ENCODE measurements at regions not wholly inside any gene's neighbourhood (a gene's known extent, or its start where the extent isn't known, plus 50 kb on each side); places are given as distances from the start of the nearest gene placed in this dataset.

DNA sequence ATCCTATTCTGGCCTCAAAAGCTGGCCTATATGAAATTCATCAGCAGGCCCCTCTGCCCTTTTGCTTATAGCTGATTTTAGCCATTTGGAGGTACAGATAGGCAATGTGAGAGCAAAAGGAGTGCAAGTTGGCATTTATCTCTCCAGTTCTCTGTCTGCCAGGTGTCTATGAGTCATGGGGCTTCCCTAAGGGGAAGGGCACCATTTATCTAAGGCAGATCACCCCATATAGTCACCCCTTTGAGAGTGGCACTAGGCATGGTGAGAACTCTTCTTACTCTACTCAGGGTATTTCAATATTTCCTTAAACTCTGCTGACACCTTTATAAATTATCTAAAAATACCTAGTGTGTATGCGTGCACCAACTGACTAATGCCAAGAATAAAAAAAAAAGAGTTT, 314.7 kb upstream of the CDH6 start:
- Histone ChIP-seq H3K4me1 (ENCODE audit: insufficient read depth, low read length) (no peaks in the 10 kb centered on the region), H3K9me3 (ENCODE audit: low read length) (no peaks in the 10 kb centered on the region), H2AFZ (ENCODE audit: low read depth, low read length) (no peak overlapping the region), H3K4me3 (ENCODE audit: low read length) (no peak overlapping the region), H3K36me3 (ENCODE audit: insufficient read depth, low read length) (no peaks in the 10 kb centered on the region), H3K27me3 (ENCODE audit: insufficient read depth, low read length) (no peaks in the 10 kb centered on the region)

DNA sequence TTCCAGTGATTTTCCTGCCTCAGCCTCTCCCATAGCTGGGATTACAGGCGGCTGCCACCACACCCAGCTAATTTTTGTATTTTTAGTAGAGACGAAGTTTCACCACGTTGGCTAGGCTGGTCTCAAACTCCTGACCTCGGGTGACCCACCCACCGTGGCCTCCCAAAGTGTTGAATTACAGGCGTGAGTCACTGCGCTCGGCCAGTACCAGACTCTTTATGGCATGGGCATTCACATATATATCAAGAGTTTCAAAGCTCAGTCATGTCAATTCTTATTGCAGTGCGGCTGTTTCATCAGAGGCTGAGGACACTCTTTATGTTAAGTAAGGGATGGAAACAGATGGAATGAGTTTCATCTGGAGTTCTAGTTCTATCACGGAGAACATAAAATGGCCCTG, 315.2 kb upstream of the CDH6 start:
- Histone ChIP-seq H2AFZ (ENCODE audit: low read depth, low read length) (no peak overlapping the region), H3K27me3 (ENCODE audit: insufficient read depth, low read length) (no peaks in the 10 kb centered on the region), H3K9me3 (ENCODE audit: low read length) (no peaks in the 10 kb centered on the region), H3K4me3 (ENCODE audit: low read length) (no peak overlapping the region), H3K36me3 (ENCODE audit: insufficient read depth, low read length) (no peaks in the 10 kb centered on the region), H3K4me1 (ENCODE audit: insufficient read depth, low read length) (no peaks in the 10 kb centered on the region)

DNA sequence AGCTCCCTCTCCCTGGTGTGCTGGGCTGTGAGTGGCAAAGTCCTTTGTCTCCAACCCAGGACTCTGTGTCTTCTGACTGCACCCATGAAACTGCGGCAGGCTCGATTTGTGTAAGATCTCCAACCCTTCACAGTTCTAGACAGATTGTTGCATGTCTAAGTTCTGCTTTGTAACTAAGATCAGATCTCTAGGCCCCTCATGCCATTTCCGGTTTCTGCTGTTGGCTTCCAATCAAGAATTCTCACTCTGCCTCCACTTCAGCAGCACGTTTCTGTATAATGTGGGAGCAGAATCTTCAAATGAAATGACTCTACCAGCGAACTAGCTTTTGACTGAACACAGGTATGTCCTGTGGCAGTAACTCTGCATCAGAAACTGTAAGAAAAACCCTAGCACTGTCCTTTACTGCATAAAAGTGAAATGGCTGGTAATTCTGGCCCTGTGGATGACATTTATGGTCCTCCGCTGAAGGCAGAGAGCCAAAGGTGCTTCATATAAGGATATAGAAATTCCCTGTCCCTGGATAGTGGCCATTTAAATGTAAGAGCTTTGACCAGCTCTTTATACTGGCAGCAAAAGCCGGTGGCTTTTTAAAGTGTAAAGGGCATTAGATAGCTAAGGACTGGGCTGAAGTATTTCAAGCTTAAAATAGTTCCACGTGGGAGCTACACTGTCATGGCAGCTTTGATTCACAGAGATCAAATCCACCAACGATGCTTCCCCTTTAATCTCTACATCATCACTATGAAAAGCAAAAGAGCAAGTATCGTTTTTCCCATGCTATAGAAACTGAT, 319.0 kb upstream of the CDH6 start:
- H3K4me3 ChIP-seq (ENCODE audit: low read length) = no peak overlapping the region
- H3K27me3 ChIP-seq (ENCODE audit: insufficient read depth, low read length) = no peaks in the 10 kb centered on the region
- no peak overlapping the region for H2AFZ ChIP-seq (ENCODE audit: low read depth, low read length)
- no peaks in the 10 kb centered on the region for H3K36me3 ChIP-seq (ENCODE audit: insufficient read depth, low read length)
- no peaks in the 10 kb centered on the region for H3K4me1 ChIP-seq (ENCODE audit: insufficient read depth, low read length)
- no peaks in the 10 kb centered on the region for H3K9me3 ChIP-seq (ENCODE audit: low read length)

DNA sequence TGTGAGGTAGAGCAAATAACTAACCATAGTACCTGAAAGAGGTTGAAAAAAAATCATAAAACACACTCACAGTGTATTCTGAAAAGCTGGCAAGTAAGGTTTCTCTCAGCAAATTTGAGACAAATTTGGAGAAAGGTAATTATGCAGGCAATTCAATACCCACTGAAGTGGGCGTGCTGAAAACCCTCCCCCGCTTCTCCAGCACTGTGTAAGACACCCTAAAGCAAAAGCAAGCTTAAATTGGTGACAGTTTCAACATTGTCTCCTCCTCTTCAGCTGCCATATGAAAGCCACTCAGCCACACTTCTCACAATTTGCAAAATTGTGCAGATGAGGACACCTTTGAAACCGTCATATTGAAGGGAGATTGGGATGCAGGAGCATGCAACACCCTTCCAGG, 322.3 kb upstream of the CDH6 start:
- Histone ChIP-seq H3K27me3 (ENCODE audit: insufficient read depth, low read length) (no peaks in the 10 kb centered on the region), H3K36me3 (ENCODE audit: insufficient read depth, low read length) (no peaks in the 10 kb centered on the region), H2AFZ (ENCODE audit: low read depth, low read length) (no peak overlapping the region), H3K4me3 (ENCODE audit: low read length) (no peak overlapping the region), H3K4me1 (ENCODE audit: insufficient read depth, low read length) (peaks cover 6% of the 10 kb centered on the region), H3K9me3 (ENCODE audit: low read length) (no peaks in the 10 kb centered on the region)

DNA sequence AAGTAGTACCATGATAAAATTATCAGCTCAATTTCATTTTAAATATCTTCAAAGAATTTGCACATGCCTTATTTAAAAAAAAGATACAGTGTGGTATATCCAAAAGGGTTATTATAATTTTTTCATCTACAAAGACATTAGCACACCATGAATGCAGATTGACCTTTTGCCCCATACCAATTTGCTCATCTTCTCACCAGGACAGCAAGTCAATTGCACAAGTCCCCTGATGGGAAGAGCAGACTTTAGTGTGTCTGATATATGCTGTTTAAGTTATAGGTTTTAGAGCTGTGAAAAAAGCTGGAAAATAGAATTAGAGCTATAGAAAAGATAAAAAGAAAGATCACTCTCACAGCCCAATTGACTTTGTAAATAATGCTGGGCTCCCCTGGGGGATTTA, 325.8 kb upstream of the CDH6 start:
- H3K36me3 ChIP-seq (ENCODE audit: insufficient read depth, low read length) = no peaks in the 10 kb centered on the region
- no peaks in the 10 kb centered on the region for H3K9me3 ChIP-seq (ENCODE audit: low read length)
- no peak overlapping the region for H2AFZ ChIP-seq (ENCODE audit: low read depth, low read length)
- no peak overlapping the region for H3K4me3 ChIP-seq (ENCODE audit: low read length)
- peaks cover 6% of the 10 kb centered on the region for H3K4me1 ChIP-seq (ENCODE audit: insufficient read depth, low read length)
- no peaks in the 10 kb centered on the region for H3K27me3 ChIP-seq (ENCODE audit: insufficient read depth, low read length)

DNA sequence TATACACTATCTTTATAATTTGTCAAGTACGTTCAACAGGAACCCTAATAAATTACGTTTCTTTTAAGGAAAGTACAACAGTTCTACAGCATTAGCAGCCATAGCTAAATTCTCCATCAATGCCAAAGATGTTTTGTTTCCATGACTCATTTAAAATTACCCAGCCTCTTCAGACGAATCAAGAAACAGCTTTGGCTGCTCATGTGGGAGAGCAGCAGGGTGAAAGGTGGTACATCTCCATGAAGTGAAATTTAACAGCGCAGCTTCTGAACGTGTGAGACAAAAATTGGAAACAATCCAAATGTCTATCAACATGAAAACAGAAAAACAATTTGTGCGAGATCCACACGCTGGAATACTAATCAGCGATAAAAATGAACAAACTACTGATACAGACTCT, 327.3 kb upstream of the CDH6 start:
- no peak overlapping the region for H2AFZ ChIP-seq (ENCODE audit: low read depth, low read length)
- H3K27me3 ChIP-seq (ENCODE audit: insufficient read depth, low read length) = no peaks in the 10 kb centered on the region
- H3K9me3 ChIP-seq (ENCODE audit: low read length) = no peaks in the 10 kb centered on the region
- no peaks in the 10 kb centered on the region for H3K36me3 ChIP-seq (ENCODE audit: insufficient read depth, low read length)
- H3K4me3 ChIP-seq (ENCODE audit: low read length) = no peak overlapping the region
- H3K4me1 ChIP-seq (ENCODE audit: insufficient read depth, low read length) = peaks cover 6% of the 10 kb centered on the region

DNA sequence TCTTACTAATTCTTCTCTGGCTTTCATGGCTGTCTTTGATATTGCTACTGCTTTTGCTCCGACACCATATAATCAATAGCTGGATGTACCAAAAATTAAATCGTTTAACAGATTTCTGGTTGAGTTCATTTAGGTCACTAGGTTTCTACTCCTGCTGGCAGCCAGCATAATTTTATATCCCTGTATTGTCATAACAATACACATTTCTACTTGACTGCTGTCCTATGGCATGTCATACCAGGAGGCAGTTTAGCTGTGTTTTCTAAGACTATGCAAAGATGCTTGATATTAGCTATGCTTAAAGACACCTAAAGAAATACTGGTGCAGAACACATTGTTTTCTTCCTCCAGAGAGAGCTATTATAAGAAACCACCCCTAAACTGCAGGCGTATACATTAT, 337.2 kb upstream of the CDH6 start:
- no peaks in the 10 kb centered on the region for H3K36me3 ChIP-seq (ENCODE audit: insufficient read depth, low read length)
- H3K4me3 ChIP-seq (ENCODE audit: low read length) = no peak overlapping the region
- H3K9me3 ChIP-seq (ENCODE audit: low read length) = no peaks in the 10 kb centered on the region
- no peak overlapping the region for H2AFZ ChIP-seq (ENCODE audit: low read depth, low read length)
- no peaks in the 10 kb centered on the region for H3K4me1 ChIP-seq (ENCODE audit: insufficient read depth, low read length)
- H3K27me3 ChIP-seq (ENCODE audit: insufficient read depth, low read length) = no peaks in the 10 kb centered on the region

DNA sequence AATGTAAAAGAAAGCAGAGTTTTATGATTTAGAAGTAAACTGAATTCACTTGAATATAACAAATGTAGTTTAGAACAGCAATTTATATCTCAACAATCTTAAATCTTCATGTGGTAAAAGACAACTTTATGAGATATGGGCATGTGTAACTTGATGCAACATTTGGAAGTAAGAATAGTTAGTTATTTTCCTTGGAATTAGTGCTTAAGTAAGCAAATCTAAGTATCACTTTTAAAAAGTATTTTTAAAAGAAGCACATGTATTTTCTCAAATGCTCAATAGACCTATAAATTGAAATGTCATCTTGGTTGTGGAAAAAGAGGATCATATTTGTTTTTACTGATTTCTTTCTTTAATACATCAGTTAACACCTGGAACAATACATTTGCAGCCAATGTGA, 340.3 kb upstream of the CDH6 start:
- Histone ChIP-seq H3K36me3 (ENCODE audit: insufficient read depth, low read length) (no peaks in the 10 kb centered on the region), H2AFZ (ENCODE audit: low read depth, low read length) (no peak overlapping the region), H3K9me3 (ENCODE audit: low read length) (no peaks in the 10 kb centered on the region), H3K27me3 (ENCODE audit: insufficient read depth, low read length) (no peaks in the 10 kb centered on the region), H3K4me3 (ENCODE audit: low read length) (no peak overlapping the region), H3K4me1 (ENCODE audit: insufficient read depth, low read length) (peaks cover 8% of the 10 kb centered on the region)

DNA sequence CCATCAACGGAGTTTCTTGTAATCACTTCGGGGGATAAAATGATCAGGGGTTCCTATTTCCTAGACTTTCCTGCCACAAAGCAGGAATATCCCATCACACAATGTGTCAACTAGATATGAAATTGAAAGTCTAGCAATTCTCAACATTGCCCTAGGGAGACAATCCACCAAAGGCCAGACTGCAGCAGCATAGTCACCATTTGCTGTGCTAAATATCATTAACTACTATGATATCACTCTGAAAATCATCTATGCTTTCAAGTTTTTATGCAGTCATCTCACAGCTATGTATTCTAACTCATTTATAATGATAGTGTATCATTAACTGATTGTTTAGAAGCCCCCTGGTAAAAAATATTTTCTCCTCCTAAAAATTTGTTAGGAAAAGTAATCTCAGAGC, 342.6 kb upstream of the CDH6 start:
- no peaks in the 10 kb centered on the region for H3K27me3 ChIP-seq (ENCODE audit: insufficient read depth, low read length)
- no peaks in the 10 kb centered on the region for H3K36me3 ChIP-seq (ENCODE audit: insufficient read depth, low read length)
- no peak overlapping the region for H2AFZ ChIP-seq (ENCODE audit: low read depth, low read length)
- no peak overlapping the region for H3K4me3 ChIP-seq (ENCODE audit: low read length)
- peaks cover 8% of the 10 kb centered on the region for H3K4me1 ChIP-seq (ENCODE audit: insufficient read depth, low read length)
- no peaks in the 10 kb centered on the region for H3K9me3 ChIP-seq (ENCODE audit: low read length)

DNA sequence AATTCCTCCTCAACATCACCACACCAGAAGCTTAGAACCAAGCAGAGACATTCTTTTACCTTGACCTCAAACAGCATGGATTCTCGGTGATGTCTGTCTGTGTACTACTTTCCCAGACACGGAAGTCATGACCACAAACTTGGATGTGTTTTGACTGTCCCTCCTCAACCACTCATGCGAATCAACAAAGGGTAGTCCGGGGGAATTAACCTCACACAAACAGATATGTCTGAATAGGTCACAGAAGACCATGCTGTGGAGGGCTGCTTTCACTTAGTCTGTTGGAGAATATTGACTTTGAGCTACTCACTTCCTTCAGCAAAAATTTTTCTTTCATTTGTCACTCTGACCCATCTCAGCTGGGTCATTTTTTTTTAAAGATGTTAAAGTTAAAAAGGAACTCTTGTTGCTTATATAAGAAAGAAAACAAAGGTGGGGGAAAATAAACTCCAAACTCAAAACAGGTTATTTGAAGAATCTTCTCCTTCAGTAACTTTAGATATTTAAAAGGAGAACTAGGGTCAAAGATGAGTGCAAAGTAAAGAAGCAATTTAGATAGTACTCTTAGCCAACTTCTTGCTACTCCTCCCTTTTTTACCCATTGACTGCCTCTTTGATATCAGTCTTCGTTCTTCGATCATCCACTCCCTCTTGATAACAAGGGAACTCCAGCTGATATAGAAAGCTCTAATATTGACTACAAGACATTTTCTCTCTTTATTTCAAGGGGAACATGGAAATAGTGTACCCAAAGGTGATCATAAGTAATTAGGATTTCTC, 343.4 kb upstream of the CDH6 start:
- H3K4me3 ChIP-seq (ENCODE audit: low read length) = no peak overlapping the region
- no peaks in the 10 kb centered on the region for H3K27me3 ChIP-seq (ENCODE audit: insufficient read depth, low read length)
- no peak overlapping the region for H2AFZ ChIP-seq (ENCODE audit: low read depth, low read length)
- peaks cover 8% of the 10 kb centered on the region for H3K4me1 ChIP-seq (ENCODE audit: insufficient read depth, low read length)
- no peaks in the 10 kb centered on the region for H3K9me3 ChIP-seq (ENCODE audit: low read length)
- no peaks in the 10 kb centered on the region for H3K36me3 ChIP-seq (ENCODE audit: insufficient read depth, low read length)

DNA sequence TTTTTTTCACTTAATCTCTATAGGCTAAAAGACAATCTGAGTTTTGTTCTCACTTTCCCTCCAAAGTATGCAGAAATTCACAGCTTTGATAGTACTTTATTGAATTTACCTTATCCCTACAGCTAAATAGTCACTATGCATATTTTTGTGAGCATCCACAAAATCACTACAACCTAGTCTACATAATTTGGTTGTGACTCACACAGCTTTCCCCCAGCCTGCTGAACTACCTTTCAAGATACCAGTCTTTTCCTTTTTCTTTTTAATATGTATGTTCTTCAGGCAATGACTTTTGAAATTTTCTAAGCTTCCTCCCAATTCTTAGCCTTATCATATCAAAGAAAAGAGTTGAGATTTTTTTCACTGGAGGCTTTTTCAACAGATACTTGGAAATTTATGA, 347.3 kb upstream of the CDH6 start:
- Histone ChIP-seq H2AFZ (ENCODE audit: low read depth, low read length) (no peak overlapping the region), H3K4me1 (ENCODE audit: insufficient read depth, low read length) (peaks cover 8% of the 10 kb centered on the region), H3K9me3 (ENCODE audit: low read length) (no peaks in the 10 kb centered on the region), H3K4me3 (ENCODE audit: low read length) (no peak overlapping the region), H3K36me3 (ENCODE audit: insufficient read depth, low read length) (no peaks in the 10 kb centered on the region), H3K27me3 (ENCODE audit: insufficient read depth, low read length) (no peaks in the 10 kb centered on the region)

DNA sequence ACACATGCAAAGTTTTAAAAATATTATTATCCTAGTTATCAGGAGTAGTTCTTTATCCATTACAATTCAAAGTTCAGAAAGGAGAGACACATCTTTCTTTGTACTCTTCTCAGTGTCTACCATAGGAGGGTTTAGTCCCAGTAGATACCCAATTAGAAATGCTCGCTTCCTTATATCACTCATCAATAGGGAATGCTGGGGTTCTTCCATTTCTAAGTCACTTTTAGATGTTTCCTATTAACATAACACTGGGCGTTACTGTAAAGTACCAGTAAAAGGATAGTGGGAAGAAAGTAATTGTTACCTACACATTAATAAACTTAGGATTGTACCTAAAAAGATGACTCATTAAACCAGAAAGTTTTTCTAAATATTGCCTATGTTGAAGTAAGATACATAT, 348.3 kb upstream of the CDH6 start:
- H3K9me3 ChIP-seq (ENCODE audit: low read length) = no peaks in the 10 kb centered on the region
- H3K4me1 ChIP-seq (ENCODE audit: insufficient read depth, low read length) = peaks cover 7% of the 10 kb centered on the region
- no peaks in the 10 kb centered on the region for H3K36me3 ChIP-seq (ENCODE audit: insufficient read depth, low read length)
- no peaks in the 10 kb centered on the region for H3K27me3 ChIP-seq (ENCODE audit: insufficient read depth, low read length)
- H3K4me3 ChIP-seq (ENCODE audit: low read length) = no peak overlapping the region
- no peak overlapping the region for H2AFZ ChIP-seq (ENCODE audit: low read depth, low read length)

DNA sequence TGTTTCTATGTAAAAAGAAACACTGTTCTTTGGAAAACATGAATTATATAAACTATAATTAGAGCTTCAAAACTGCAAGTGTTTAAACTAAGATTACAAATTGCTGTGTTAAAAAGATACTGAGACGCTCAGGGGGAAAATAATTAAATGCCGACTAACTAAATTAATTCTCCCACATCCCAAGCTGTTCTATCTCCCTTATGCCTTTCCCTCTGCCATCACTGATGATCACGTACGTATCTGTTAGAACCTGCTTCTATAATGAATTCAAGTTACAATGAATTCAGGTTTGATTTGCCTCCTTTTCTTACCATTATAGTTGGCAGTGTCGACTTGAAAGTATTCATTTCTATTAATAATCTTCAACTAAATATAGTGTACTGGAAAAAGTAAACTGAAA, 349.9 kb upstream of the CDH6 start:
- Histone ChIP-seq H3K36me3 (ENCODE audit: insufficient read depth, low read length) (no peaks in the 10 kb centered on the region), H3K4me3 (ENCODE audit: low read length) (no peak overlapping the region), H3K9me3 (ENCODE audit: low read length) (no peaks in the 10 kb centered on the region), H2AFZ (ENCODE audit: low read depth, low read length) (no peak overlapping the region), H3K27me3 (ENCODE audit: insufficient read depth, low read length) (no peaks in the 10 kb centered on the region), H3K4me1 (ENCODE audit: insufficient read depth, low read length) (no peaks in the 10 kb centered on the region)

Data from neuron (in vitro differentiated cells).